AG04449 (cell line): ENCODE measurements at regions not wholly inside any gene's neighbourhood (a gene's known extent, or its start where the extent isn't known, plus 50 kb on each side); places are given as distances from the start of the nearest gene placed in this dataset.

ENCODE experiments used
- CTCF ChIA-PET: fragments of 350-600 bp; formaldehyde crosslinking; extraction: SDS; loops from one replicate; lab custom pipeline; 2021; ENCODE audit warnings: antibody characterized with exemption; lab: Yijun Ruan, JAX
- POLR2A ChIA-PET: fragments of 400-600, 350-600 bp; formaldehyde crosslinking; extraction: SDS; loops from one replicate; lab custom pipeline; 2020; ENCODE audit warnings: antibody characterized with exemption, inconsistent platforms; lab: Yijun Ruan, JAX
- DNase-seq: peaks from one replicate; pipeline ENCODE4 v3.0.0-alpha.2; 2010; ENCODE audit warnings: low read depth, low spot score
- H3K4me3 ChIP-seq: 2 replicates; pipeline ENCODE4 v1.5.1; 2011; ENCODE audit warnings: low read depth, mild to moderate bottlenecking, control low read depth, low read length
- TF ChIP-seq, protein P1 (sequence below): IDR thresholded peaks from one replicate; pipeline ENCODE4 v1.5.1; 2011; ENCODE audit warnings: mild to moderate bottlenecking, moderate library complexity, low read length, control low read depth, inconsistent platforms; ENCODE audit not compliant: insufficient read depth; ENCODE audit errors: missing control alignments

DNA sequence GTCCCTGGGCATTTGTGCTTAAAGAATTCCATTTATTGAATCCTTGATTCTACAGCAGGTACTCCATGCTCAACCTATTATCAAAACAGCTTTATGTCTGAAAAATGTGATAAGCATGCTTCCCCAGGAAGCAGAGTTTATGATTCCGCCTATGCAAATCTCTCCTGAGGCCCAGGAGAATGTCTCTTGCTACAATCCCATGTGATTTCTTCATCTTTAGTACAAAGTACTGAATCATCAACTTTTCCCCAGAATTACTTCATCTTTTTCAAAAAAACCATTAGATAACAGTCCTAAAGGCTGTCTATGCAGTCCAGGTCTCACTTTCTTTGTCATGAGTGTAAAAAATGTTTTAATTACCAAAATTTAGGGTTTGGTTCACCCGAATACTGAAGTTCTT, 130.2 kb upstream of the ADAMTSL1 start:
- ChIA-PET POLR2A (no interaction called here), CTCF (no interaction called here)
- no peak for DNase-seq
- TF ChIP-seq, protein P1, sequence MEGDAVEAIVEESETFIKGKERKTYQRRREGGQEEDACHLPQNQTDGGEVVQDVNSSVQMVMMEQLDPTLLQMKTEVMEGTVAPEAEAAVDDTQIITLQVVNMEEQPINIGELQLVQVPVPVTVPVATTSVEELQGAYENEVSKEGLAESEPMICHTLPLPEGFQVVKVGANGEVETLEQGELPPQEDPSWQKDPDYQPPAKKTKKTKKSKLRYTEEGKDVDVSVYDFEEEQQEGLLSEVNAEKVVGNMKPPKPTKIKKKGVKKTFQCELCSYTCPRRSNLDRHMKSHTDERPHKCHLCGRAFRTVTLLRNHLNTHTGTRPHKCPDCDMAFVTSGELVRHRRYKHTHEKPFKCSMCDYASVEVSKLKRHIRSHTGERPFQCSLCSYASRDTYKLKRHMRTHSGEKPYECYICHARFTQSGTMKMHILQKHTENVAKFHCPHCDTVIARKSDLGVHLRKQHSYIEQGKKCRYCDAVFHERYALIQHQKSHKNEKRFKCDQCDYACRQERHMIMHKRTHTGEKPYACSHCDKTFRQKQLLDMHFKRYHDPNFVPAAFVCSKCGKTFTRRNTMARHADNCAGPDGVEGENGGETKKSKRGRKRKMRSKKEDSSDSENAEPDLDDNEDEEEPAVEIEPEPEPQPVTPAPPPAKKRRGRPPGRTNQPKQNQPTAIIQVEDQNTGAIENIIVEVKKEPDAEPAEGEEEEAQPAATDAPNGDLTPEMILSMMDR, result no peak
- H3K4me3 ChIP-seq, result no peak overlapping the region

DNA sequence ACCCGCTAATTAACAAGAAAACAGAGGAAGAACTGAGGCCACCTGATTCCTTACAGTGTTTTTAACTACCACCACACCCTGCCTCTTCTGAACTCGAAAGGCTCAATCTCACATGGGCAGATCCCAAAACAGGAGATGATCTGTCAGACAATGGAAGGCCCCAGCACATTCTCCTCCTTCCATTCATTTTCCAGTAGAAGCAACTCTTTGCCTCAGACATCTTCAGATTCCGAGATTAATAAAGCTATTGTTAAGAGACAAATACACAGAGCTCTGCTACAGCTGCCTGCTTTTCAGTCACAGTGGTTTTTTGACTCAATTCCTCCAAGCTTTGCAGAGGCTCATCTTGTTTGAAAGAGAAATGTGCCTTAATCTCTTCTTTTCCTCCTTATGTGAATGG, 127.2 kb upstream of the ADAMTSL1 start:
- TF ChIP-seq, protein P1, result no peak

DNA sequence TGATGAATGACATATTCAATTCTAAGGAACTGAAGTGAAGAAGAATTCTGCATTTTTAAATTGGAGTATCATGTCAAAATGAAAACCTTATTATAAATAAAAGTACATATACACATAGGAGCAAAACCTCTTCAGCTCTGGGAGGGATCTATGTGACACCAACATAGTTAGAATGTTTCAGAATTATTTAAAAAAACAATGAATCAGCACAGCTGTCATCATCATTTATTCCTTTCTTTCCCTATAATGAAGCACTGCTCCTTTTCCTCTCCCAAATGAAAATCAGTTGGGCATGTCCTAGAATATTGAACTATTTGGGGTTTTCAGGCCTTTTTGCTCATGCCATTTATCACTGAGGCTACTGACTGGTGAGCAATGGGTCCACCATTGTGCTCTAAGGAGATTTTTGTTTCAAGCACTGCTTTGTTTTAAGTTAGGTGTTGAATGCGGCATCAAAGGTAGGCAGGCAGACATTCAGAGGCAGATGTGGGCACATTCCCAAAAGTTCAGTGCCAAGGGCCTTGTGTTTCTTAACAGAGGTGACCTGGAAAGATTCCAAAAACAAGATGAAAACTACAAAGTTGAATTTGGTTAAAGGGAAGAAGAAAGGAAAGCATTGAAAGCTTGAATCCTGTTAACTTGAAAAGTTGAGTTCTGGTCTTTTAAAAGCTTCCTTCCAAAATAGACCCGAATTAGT, 126.4 kb upstream of the ADAMTSL1 start:
- H3K4me3 ChIP-seq, result no peak overlapping the region
- TF ChIP-seq, protein P1, result no peak
- ChIA-PET POLR2A (interaction anchor here (0.6 kb wide), 1 partner anchor 219 kb away, joined by 3 read pairs; no protein-coding TSS in a partner anchor), CTCF (interaction anchor here (0.6 to 1.6 kb wide), 3 partner anchors 9 to 95 kb away, joined by 3 to 6 read pairs (median 3); no protein-coding TSS in a partner anchor)
- DNase-seq, result no peak

More for the DNA sequence above, 127.2 kb upstream of the ADAMTSL1 start:
- no peak overlapping the region for H3K4me3 ChIP-seq
- CTCF ChIA-PET, result interaction anchor here (1.6 kb wide), 1 partner anchor 96 kb away, joined by 6 read pairs; no protein-coding TSS in a partner anchor
- POLR2A ChIA-PET, result interaction anchor here (0.6 kb wide), 1 partner anchor 220 kb away, joined by 3 read pairs; no protein-coding TSS in a partner anchor
- no peak for DNase-seq

DNA sequence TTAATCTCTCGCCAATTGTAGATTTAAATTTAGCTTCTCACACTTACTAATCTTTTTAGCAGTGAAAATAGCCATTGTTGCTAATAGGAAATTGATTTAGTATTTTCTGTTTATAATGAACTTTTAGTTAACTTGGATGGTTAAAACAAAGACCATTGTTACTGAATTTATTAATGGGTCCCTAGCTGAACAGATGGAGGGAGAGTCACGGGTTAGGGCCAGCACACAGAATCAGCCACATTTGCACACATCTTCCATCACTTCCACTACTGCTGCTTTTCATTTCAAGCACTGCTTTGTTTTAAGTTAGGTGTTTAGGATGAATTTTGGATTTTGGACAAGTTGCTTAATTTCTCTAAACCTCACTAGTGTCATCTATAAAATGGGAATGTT, 125.9 kb upstream of the ADAMTSL1 start:
- CTCF ChIA-PET, result interaction anchor here (0.6 to 1.6 kb wide), 3 partner anchors 8 to 95 kb away, joined by 3 to 6 read pairs (median 3); no protein-coding TSS in a partner anchor
- POLR2A ChIA-PET, result no interaction called here
- TF ChIP-seq, protein P1, result no peak
- DNase-seq, result no peak
- H3K4me3 ChIP-seq, result no peak overlapping the region

DNA sequence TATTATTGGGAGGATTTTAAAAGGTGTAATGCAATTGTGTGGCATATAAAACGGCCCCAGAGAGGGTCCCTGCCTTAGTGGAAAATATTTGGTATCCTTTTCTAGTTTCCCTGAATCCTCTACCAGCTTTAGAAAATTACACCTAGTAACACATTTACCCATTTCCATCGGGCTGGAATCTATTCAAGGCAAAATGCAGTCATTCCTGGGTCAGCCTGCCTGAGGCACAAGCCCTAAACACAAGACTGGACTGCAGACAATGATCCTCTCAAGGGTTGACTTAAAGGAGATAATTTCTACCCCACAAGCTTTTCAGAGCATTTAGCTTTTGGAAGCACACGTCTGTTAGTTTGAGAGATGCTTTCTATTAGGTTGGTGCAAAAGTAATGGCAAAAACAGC, 124.4 kb upstream of the ADAMTSL1 start:
- H3K4me3 ChIP-seq, result no peak overlapping the region
- CTCF ChIA-PET, result interaction anchor here (1.4 to 1.6 kb wide), 2 partner anchors 46 to 93 kb away, joined by 3 to 4 read pairs; no protein-coding TSS in a partner anchor
- POLR2A ChIA-PET, result no interaction called here
- TF ChIP-seq, protein P1, result no peak
- no peak for DNase-seq

DNA sequence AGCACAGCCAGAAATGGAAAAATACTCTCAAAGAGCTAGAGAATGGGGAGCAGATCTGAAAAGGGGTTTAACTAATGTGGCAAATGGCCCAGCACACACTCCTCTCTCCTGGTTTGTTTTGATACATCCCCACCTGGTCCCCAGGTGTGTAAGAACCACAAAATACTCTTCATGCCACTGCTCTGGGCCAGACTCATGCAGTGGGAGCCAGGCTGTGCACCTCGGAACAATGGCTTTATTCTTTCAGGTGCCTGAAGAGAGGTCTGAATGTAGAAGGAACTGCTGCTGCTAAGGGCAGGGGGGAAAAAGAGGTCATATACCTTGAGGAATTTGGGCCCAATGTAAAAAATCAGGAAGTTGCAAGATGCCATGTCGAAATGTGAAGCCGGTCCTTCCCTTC, 123.9 kb upstream of the ADAMTSL1 start:
- no peak for DNase-seq
- POLR2A ChIA-PET, result no interaction called here
- CTCF ChIA-PET, result interaction anchor here (1.4 to 1.6 kb wide), 2 partner anchors 46 to 92 kb away, joined by 3 to 4 read pairs; no protein-coding TSS in a partner anchor
- H3K4me3 ChIP-seq, result no peak overlapping the region
- TF ChIP-seq, protein P1, result no peak
